GM12801 (cell line): ENCODE measurements at regions not wholly inside any gene's neighbourhood (a gene's known extent, or its start where the extent isn't known, plus 50 kb on each side); places are given as distances from the start of the nearest gene placed in this dataset.

Source experiments
- CTCF ChIP-seq: IDR thresholded peaks from one replicate; pipeline ENCODE4 v1.5.1; 2011; ENCODE audit warnings: control low read depth; ENCODE audit not compliant: insufficient read length; ENCODE audit errors: extremely low read depth

DNA sequence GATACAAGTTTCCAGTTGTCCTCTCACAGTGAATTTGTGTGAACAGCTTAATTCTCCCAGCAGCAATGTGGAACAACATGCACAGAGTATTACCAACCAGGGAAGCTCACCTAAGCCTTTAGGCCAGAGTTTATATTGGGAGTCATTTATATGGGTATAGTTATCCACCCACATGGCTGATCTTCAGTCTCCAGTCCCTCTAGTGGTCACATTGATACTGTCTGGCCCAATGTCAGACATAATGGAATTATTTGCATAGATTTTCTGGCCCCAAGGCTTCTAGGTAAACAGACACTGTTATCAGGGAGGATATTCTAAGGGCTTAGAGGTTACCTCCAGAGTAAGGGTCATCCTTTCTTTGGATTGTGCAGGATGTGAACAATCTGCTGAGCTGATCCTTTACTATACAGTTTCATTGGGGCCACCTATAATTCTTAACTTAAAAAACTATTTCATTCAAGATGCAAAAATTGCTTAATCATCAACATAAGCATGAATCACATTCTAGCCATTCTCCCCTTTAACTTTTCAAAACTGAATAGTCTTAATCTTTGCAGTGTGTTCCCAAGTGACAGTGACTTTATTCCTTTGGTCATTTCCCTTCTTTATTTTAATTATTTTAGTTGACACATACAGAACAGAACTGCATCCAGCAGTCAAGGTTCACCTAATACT lies 210.9 kb downstream of the LTN1 start:
- TF ChIP-seq CTCF: no peak

DNA sequence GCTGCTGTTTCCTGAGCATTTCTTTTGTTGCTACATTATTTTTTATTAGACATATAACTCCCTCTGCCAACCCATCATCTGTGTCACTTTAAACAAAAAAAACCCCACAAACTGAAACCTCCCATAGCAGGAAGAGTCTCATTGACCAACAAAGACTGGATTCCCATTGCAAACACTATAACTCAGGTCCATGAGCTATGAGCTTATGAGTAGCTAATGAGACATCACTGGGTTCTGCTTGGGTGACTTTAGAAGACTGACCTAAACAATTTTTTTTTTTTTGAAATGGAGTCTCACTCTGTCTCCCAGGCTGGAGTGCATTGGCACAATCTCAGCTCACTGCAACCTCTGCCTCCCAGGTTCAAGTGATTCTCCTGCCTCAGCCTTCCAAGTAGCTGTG lies 212.8 kb downstream of the LTN1 start:
- TF ChIP-seq CTCF: no peak

DNA sequence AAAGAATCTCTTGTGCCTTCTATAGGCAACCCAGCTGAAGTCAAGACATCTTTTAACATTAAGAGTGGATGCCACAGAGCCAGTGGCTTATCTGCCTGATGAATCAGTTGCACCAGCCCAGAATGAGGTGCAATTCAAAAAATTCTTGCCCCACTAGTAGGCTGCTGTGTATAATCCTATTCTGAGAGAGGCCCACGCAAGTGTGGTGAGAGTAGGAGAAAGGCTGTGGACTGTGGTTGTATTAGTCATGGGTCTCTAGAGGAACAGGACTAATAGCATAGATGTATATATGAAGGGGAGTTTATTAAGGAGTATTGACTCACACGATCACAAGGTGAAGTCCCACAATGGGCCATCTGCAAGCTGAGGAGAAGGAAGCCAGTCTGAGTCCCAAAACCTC lies 216.4 kb downstream of the LTN1 start:
- no peak for TF ChIP-seq CTCF

- no peak for TF ChIP-seq CTCF
Observed at GRCh38 chr21:28775071-28775470, 217.6 kb downstream of the LTN1 start.

DNA sequence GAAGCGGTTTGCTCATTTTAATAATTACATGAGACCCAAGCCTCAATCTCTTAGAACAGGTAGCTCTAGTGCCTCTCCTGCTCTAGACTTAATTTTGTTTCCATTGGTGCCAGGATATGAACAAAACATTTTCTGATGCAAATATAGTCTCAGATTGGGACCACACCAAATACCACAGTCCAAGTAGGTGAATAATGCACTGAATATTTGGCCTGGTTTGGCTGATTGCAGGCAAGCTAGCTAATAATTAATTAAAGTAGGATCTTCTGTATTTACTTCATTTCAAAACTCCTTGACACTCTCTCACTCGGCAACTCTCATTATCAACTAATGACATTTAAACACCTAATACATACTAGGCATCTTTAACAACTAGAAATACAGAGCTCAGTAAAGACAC lies 219.6 kb downstream of the LTN1 start:
- no peak for TF ChIP-seq CTCF

- no peak for TF ChIP-seq CTCF
Observed at GRCh38 chr21:28771790-28772501, 220.7 kb downstream of the LTN1 start.

- no peak for TF ChIP-seq CTCF
Observed at GRCh38 chr21:28770867-28771661, 221.6 kb downstream of the LTN1 start.
